ENCODE measurements at regions not wholly inside any gene's neighbourhood (a gene's known extent, or its start where the extent isn't known, plus 50 kb on each side); places are given as distances from the start of the nearest gene placed in this dataset.
"Not testable (repeated sequence)": the region's sequence is repeated elsewhere in the genome, so short reads cannot be mapped to it uniquely, and the experiment has no call there.

GRCh38 chr1:157326173-157326859 lies 188.1 kb upstream of the ETV3 start:
- H3K27me3 ChIP-seq: no peaks in the 10 kb centered on the region

GRCh38 chr1:157325220-157325619 lies 187.0 kb upstream of the ETV3 start:
- no peak overlapping the region for H3K27ac ChIP-seq
- H3K4me3 ChIP-seq: no peak overlapping the region
- no peaks in the 10 kb centered on the region for H3K27me3 ChIP-seq
- no peaks in the 10 kb centered on the region for H3K9me3 ChIP-seq
- WGBS, 3 donors: 32 to 55% (median 35%) methylated on average over 1 of the region's 1 CpG
- no peaks in the 10 kb centered on the region for H3K36me3 ChIP-seq
- no peaks in the 10 kb centered on the region for H3K4me1 ChIP-seq (ENCODE audit: insufficient read depth)
- DNase-seq: no peak
- intact Hi-C loops (cut with DNase I): no loop called here
- TF ChIP-seq CTCF (IDR thresholded peaks at IDR 0.05) (no peak), POLR2A (IDR thresholded peaks at IDR 0.05) (no peak), EP300 (IDR thresholded peaks at IDR 0.05) (no peak)

More at GRCh38 chr1:157326173-157326859, 188.1 kb upstream of the ETV3 start:
- no peak overlapping the region for H3K27ac ChIP-seq
- intact Hi-C loops (cut with DNase I): no loop called here
- TF ChIP-seq POLR2A (IDR thresholded peaks at IDR 0.05): no peak
- TF ChIP-seq CTCF (IDR thresholded peaks at IDR 0.05): no peak
- DNase-seq: no peak
- H3K9me3 ChIP-seq: no peaks in the 10 kb centered on the region
- H3K4me1 ChIP-seq (ENCODE audit: insufficient read depth): no peaks in the 10 kb centered on the region
- 63 to 67% (median 65%) methylated on average over 7 of the region's 7 CpGs for WGBS, 3 donors
- no peaks in the 10 kb centered on the region for H3K36me3 ChIP-seq
- H3K4me3 ChIP-seq: no peak overlapping the region

DNA sequence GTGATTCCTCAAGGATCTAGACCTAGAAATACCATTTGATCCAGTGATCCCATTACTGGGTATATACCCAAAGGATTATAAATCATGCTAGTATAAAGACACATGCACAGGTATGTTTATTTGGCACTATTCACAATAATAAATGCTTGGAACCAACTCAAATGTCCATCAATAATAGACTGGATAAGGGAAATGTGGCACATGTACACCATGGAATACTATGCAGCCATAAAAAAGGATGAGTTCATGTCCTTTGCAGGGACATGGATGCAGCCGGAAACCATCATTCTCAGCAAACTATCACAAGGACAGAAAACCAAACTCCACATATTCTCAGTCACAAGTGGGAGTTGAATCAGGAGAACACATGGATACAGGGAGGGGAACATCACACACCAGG lies 183.8 kb upstream of the ETV3 start:
- WGBS, 3 donors: 44 to 97% (median 94%) methylated on average over 1 of the region's 1 CpG
- intact Hi-C loops (cut with DNase I); H3K27me3 ChIP-seq; H3K9me3 ChIP-seq; H3K4me3 ChIP-seq; H3K4me1 ChIP-seq (ENCODE audit: insufficient read depth); H3K36me3 ChIP-seq; H3K27ac ChIP-seq; DNase-seq: not testable (repeated sequence)

- Histone ChIP-seq H3K27me3 (no peaks in the 10 kb centered on the region), H3K9me3 (no peaks in the 10 kb centered on the region), H3K4me1 (ENCODE audit: insufficient read depth) (no peaks in the 10 kb centered on the region), H3K27ac (no peak overlapping the region), H3K36me3 (no peaks in the 10 kb centered on the region), H3K4me3 (no peak overlapping the region)
- DNase-seq: no peak
- intact Hi-C loops (cut with DNase I): no loop called here
- WGBS, 3 donors: 92 to 93% (median 92%) methylated on average over 5 of the region's 5 CpGs
- no peak for TF ChIP-seq POLR2A (IDR thresholded peaks at IDR 0.05)
- TF ChIP-seq EP300 (IDR thresholded peaks at IDR 0.05): no peak
- TF ChIP-seq CTCF (IDR thresholded peaks at IDR 0.05): no peak
Measured at GRCh38 chr1:157319567-157319966, 181.4 kb upstream of the ETV3 start.

DNA sequence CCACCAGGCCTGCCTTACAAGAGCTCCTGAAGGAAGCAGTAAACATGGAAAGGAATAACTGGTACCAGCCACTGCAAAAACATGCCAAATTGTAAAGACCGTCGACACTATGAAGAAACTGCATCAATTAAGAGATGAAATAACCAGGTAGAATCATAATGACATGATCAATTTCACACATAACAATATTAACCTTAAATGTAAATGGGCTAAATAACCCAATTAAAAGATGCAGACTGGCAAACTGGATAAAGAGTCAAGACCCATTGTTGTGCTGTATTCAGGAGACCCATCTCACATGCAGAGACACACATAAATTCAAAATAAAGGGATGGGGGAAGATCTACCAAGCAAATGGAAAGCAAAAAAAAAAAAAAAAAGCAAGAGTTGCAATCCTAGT lies 179.0 kb upstream of the ETV3 start:
- H3K36me3 ChIP-seq; H3K4me1 ChIP-seq (ENCODE audit: insufficient read depth); H3K9me3 ChIP-seq; DNase-seq; intact Hi-C loops (cut with DNase I); H3K27me3 ChIP-seq; H3K4me3 ChIP-seq; H3K27ac ChIP-seq: not testable (repeated sequence)
- 89 to 97% (median 93%) methylated on average over 2 of the region's 2 CpGs for WGBS, 3 donors
